ENCODE measurements at regions not wholly inside any gene's neighbourhood (a gene's known extent, or its start where the extent isn't known, plus 50 kb on each side); places are given as distances from the start of the nearest gene placed in this dataset.

DNA sequence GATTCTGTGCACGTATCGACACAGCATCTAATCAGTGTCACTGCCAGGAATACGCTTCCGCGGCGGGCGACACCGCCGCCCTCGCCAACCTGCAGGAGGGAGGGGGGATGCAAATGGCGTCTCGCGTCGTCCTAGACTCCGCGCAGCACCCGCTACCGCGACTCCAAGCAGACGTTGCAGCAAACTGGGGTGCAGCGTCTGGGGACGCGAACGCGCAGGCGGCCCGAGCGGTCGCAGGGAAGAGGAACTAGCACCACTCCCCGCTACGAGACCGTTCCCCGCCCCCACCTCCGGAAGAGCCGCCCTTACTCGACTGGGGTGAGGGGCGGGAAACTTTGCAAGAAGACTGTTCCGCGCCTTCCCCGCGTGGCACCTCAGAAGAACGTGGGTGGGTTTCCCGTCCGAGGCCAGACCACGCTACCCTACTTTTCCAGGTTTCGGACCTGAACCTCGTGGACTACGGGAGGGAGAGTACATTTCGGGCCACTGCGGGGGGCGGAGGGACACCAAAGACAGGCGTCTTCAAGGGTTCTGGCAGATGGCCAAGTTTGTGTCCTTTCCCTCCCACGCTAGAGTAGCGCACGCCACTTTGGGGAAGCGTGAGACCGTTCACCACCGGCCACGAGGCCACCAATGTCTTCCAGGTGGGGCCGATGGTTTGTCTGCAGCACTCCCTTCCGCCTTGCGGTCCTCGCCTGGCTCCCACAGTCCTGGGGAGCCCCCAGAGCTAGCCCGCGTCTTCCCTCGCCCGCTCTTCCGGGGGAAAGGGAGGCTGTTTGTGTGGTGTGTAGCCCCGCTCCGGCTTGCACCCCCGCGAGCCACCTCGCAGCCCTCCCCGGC, 78.0 kb upstream of the BCOR start:
- DNase-seq, result peak; percentile 86

DNA sequence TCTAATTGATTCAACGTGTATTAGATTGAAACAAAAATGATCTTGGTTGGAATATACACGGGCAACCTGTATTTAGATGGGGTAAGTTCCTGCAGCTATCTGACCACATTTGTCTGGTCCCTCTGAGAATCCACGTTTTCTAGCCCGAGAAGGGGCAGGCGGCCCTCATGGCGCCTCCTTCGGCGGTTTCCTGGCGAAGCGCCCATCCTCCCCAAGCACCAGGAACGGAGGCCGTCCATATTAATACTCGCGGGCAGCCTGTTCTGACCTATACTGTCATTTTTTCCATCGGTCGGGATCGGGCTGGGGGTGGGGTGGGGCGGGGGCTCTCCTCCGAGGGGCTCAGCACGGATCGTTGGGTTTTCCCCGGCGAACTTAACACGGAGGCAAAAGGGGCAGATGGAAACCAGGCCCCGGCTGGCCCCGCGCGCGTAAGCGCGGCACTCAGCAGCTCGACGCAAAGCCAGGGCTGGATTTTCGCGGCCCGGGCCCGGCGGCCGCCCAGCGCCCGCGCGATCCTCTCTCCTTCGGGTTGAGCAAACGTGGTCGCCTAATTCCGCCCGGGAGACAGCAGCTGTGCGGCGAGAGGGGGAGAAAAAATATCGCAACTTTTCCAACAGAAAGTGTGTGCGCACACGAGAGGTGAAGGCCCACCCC, 77.2 kb upstream of the BCOR start:
- DNase-seq, result peak; percentile 67

DNA sequence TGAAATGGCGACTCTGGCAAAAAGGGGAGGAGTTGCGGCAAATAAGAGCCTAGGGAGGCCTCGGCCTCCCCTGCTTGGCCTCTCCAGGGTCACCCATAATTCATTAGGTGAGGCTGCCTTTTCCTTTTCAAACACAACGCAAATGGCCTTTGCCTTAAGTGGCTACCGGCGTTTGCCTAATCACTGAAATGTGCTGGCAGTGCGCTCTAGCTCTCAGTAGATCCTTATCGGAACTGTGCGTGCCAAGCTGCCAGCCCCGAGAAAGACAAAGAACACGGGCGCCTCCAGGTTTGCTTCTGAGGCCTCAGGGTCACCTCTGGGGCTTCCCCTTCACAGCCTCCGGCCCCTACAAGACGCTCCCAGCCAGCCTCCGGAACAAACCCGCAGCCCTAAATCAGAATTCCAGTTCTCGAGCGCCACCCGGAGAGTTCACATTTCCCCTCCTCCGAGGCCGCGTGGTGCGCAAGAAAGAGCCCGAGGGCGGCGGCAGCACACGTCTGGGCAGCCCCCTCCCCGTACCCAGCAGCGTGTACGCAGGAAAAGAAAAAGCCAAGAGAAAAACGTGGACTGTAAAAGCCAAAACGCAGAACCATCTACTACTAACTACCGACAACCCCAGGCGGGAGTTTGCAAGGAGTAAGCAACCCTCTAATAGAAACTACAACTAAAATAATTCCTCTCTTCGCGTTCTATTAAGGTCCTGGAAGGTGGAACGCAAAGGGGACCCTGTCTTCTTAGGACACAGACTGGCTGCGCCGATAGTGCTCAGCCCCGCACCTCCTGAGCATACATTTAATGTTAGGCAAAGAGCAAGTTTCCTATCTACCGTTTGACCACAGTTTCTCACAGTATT, 76.5 kb upstream of the BCOR start:
- DNase-seq, result peak; percentile 84

DNA sequence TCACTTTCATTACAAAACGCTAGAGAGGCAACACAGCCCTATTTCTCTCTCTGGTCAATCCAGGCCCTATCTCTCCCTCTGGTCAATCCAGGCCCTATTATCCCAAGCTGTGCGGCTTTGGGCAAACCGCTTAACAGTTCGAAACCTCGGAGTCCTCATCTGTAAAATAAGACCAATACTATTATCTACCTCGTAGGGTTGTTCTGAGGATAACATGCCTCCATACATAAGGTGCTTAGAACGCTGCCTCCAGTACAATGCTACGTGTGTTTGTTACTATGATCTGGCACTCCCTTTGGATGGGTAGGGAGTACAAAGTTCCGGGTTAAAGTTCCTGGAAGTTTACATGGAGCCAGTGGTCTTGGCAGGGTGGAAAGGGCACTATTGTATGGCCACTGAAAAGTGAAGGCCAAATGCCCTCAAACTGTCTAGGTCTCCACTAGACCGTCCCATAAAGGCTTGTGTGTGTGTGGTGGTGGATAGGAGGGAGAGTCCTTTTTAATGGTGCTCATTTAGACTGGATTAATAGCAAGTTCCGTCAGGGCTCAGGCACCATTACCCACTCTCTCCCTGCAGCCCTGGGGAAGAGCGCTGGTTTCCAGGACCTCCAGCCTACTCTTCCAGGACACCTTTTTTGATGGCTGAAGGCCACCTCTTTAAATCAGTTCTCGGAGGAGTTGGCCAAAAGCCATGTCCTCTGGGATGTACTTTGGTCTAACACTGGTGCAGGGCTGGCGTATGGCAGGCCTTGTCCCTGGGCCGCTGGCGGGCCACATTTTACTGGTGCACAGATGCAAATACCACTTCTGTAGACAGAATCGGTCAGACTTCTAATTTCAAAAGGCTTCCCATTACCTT, 75.6 kb upstream of the BCOR start:
- DNase-seq, result no peak

DNA sequence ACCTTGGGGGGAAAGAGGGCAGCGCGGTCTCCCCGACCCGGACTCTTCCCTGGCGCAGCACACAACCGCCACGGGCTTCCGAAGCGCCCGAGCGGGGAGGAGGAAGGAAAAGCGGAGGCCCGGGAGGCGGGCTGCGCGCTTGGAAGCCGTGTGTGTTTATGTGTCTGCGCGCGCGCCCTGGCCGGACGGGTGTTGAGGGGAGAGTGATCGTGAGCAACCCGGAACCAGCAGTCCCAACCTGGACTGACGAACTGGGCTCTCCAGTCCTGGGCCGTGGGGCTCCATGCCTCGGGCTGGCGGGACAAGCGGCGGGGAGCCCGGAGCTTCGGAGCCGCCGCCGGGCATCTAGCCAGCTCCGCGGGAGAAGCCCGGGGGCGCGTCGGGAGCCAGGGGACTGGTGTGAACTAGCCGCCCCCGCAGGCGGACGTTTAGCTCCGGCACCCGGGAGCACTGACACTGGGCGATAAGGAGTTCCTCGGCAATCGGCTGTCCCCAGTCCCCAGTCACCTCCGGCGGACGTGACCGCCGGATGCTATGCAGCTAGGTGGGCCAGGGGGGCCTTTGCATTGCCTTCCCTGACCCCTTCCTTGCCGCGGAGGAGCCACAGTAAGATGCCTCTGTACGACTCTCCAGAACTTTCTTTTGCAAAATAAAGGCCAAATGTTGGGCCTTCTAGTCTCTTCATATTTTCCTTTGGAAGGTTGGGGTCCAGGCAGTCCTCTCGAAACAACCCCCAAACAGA, 74.8 kb upstream of the BCOR start:
- DNase-seq, result no peak

DNA sequence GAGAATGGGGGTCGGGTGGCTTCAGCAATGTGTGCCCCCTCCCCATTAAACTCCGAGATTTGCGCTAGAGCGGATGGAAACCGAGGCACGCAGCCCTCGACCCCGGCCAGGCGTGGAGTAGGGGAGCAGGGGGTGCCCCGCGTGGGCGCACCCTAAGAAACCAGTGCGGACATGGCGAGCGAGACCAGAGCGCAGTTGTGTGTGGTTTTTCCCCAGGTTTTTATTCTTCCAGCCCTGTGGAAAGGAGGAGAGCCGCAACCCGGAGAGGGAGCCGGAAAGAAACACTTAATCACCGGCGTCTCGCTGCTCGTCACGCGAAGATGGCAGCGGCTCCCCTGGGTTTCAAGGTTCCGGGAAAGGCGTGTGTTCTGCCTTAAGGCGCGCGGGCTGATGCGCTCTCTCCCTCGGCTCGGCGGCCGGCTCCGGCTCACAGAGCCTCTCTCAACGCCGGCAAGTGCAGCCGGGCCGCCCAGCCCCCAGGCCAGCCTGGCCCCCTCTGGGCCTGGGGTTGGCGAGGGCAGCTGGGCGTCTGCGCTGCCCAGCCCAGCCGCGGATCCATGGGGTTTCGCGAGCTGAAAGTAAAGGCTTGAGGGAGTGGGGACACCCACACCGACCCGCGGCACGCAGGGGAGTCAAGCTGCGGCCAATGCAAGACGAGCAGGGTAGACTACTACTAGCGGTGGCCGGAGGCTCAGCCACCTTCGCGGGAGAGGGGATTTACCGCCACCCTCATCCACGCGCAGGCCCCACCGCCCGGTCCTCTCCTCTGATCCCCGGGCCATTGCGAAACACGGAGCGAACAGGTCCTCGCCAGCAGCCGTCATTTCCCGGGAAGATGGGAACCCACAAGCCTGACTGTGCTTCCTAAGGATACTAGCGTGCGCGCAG, 74.0 kb upstream of the BCOR start:
- peak; percentile 50 for DNase-seq

DNA sequence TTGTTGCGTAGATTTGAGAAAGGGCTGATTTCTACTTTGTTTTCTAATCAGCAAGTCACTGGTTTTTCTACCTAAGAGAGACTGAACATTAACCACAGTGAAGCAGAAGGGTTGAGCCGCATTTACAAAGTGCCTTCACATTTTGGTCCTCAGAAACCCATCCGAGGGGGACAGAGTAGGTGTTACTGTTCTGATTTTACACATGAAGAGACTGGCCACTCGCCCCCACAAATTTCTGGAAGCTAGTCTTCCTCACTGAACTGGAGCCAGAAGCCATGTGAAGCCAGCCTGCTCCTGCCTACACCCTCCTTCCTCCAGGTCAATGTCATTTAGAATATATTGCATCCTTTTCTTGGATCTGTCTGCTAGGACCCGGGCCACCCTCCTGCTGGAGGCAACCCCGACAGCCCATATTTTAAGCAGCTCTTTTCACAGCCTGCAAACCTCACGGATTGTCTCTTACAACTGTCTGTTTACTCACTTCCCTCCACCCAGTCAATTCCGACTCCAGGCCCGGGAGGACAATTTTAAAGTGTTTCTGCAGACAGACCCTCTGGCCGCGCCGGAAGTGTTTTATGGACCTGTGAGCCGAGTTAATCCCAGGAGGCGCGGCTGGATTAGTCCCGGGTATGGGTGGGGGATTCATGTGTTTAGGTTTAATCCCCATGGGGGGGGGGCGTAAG, 73.2 kb upstream of the BCOR start:
- DNase-seq, result peak; percentile 58

DNA sequence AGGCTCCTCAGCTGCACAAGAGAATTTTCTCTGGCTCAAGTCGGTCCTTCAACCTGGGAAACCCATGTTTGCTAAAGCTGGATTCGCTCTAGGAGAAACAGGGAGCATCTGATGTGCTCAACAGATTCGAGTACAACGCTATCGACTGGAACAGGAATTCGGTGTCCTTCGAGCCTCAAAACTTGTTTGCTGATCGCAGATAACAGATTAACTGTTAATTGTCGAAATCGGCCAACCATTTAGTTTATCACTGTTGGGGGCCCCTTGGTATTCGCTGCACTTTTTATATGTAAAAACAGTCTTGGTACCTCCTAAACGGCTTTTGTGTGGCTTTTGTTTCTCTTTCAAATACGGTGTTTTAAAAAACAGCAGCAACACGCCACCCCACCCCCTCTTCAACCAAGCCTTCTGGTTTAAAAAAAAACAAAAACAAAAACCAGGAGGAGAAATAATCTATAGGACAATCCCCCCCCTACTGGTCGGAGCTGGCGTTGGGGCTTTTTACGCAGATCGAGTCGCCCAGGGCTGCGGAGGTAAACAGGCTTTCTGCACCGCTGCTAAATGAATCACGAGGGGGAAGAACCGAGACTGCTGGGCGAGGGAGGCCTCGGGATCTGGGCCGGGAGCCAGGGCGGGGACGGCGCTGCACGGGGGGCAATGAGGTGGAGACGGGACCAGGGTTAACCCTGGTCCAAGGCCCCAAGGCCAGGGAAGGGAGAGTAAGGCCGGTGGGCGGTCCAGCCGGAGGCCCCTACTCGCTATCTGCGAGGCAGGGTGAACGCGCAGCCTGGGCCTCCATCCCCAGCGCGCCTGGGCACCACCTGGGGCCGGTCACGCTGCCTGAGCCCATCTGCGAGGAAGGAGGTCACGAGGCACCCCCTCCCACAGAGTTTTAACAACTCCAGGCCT, 71.7 kb upstream of the BCOR start:
- peak; percentile 90 for DNase-seq

DNA sequence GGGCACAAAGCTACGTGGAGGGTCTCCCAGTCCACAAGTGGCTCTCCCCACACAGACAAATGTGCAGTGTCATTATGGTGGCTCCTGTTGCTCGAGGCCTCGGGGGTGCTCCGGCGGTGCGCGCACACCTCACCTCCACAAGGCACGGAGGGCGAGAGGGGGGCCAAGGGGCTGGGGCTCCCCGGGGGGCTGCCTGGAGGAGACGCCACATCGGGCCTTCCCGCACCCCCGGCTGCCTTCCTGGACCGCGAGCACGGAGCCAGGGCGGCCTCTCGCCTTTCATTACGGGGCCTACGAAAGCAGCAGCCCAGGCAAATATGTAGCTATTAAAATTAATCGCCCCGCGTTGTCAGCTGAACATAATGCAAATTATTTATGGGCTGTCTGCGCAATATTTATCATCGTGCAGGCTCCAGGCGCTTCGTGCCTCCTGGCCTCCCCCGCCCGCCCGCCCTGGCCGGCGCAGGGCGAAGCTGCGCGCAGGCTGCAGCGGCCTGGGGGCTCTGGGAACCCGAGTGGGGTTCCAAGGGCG, 70.8 kb upstream of the BCOR start:
- DNase-seq, result no peak

DNA sequence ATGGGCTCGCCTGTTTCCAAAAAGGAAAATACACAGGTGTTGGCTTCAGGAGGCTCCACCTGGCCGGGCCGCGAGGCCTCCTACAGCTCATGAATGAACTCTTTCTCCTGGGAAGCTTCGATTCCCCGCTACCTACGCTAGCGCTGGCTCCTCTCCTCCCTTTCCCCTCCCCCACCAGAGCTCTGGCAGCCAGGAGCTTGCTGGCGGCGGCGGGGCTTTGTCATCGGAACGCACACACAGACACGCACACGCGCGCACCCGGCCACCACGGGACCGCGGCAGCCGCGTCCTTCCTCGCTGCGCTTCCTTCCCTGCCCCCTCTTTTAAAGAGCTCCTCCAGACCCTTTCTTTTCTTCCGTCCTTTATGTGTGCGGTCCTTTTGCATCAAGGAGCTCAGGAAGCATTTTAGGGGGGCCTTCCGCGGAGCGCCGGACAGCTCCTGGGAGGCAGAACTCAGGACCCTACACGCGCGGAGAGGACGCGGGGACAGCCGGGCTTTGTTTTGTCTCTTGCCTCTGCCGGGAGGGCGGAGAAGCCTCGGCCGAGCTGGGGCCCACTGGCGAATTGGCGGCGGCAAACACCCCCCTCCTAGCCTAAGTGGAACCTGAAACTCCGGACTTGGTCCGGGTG, 70.2 kb upstream of the BCOR start:
- no peak for DNase-seq

DNA sequence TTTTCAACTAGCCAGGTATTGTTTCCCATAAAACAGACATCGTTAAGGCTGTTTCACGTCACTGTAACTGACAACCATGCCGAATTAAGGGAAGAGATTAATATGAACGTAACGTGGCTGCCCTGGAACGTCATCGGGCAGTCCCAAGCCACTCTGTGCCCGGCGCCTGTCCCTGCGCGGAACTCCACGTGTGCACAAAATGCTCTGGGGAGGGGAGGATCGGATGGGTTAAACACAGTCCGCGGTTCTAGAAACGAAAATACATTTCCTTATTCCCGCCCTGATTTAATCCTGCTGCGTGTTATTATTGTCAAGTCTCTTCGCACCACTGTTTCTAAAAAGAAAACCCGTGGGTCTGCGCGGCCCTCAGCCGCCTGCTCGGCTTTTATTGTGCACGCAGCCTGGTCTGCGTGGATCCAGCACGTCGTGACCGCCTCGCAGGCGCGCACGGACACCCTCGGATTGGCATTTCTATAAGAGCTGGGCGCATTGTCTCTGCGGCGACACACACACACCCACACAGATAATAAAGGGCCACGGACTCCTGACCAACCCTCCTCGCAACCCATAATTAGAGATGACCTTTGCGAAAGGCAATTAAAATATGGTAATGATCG, 69.6 kb upstream of the BCOR start:
- DNase-seq, result no peak

DNA sequence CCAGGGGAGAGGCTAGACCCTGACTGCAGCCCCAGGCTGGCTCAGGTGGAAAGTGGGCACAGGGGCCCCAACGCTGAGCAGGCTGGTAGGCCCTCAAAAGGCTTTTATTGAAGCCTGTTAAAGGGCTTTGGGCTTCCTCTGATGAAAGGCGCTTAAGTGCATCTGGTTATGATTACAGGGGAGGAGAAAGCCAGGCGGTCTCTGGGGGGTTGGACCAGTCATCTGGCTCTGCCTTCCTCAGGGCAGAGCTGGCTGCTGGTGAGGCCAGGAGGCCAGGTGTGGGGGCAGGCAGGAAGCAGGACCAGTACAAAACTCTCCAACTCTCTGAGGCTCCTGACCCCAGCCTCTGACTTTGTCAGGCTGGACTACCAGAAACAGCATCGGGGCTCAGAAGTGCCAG, 68.8 kb upstream of the BCOR start:
- DNase-seq, result no peak

DNA sequence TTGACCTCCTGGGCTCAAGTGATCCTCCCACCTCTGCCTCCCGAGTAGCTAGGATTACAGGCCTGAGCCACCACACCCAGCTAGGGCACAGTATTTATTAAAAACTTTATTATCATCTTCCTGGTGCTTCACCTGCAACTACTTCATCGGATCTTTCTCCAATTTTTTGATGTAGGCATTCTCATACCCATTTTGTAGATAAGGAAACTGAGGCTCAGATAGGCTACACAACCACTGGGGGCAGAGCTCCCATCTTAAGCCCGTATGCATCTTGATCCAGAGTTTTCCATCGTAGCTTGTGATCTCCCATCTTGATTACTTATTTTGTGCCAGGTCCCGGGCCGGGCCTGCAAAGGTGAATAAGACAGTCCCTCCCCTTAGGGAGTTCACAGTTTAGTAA, 68.1 kb upstream of the BCOR start:
- no peak for DNase-seq

DNA sequence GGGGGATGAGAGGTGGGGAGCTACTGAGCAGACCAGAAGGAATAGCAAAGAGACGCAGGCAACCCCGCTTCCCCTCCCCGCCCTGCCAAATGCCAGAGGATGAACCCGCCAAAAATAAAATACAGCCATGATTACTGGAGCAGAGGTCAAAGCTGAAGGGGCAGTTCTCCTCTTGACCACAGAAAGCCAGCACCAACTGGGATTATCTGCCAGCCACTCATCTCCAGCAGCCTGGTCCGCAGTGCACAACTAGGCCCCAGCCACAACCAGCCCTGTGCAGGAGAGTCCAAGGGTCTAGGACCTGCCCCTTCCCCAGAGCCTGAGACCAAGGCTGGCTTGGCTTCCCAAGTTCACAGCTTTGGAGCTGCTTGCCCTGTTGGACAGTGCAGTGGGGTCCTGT, 67.4 kb upstream of the BCOR start:
- DNase-seq, result no peak

DNA sequence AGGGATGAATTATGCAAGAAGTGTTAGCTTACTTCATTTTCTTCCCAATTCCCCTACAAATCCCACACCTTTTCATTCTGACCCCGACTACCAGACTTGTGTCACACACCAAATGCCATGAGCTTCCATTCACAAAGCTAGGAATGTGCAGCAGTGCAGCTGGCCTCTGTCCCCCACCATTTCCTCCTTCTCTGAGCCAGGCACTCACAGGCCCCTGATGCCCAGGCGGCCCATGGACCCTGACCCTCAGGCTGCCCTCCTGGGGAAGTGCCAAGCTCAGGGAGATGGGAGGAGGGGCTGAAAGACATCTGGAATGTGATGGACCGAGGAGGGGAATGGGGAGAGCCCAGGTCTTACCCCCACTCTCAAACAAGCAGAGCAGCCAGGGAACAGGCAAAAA, 67.0 kb upstream of the BCOR start:
- no peak for DNase-seq

DNA sequence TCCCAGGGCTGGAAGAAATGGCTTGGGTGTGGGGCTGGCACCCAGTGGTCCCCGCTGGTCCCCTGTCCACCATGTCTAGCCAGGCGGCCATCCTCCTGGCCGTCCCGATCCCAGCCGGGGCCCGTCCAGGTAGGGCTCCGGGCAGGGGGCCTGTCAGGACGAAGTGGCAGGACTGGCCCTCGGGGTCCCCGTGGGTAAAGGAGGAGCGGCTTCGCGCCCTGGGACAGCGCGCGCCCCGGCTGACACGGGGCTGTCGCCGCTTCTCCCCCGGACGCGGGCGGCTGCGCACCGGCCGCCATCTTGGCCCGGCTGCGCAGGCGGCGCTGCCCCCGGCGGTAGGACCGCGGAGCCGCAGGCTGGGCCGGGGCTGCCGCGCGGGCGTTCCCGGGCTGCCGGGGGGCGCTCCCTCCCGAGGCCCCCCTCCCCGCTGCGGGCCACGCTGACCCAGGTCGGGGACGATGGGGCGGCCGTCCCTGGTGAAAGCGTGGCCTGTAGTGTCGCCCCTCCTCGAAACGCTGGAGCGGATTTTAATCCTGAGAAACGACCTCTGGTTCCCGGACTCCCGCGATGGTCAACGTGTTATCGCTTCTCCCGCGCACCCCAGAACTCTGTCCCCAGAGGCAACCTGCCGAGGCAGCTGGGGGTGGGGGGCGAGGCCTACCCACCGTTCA, 60.4 kb upstream of the BCOR start:
- DNase-seq, result no peak

Measured in activated CD4-positive, alpha-beta T cell treated with anti-CD3 and anti-CD28 coated beads, Interleukin-10, Interleukin-2, amounts not matched to agents 100 ng/mL and 50 ng/mL, durations not matched to agents 16 hours and 8 hours (primary cell).